ENCODE measurements at regions not wholly inside any gene's neighbourhood (a gene's known extent, or its start where the extent isn't known, plus 50 kb on each side); places are given as distances from the start of the nearest gene placed in this dataset.

GRCh38 chr6:4401408-4402368 lies 266.3 kb upstream of the ECI2 start:
- DNase-seq, result no peak

DNA sequence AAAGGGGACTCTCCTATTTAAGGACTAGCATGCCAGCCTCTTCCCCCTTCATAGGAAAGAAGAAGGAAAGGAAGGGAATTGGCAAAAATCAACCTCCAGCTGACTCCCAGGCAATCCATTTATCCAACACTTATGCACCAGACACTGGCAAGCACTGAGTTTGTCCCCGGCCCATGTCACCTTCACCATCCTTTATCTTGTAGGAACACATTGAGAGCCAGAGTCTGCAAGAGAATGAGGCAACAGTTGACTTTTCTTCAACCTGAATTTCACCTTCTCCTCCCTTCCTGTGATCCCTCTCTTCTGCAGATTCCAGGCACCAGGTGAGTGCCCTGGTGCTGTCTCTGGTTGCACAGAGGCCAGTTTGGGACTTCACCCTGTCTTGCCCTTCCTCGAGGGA lies 264.3 kb upstream of the ECI2 start:
- no peak for DNase-seq

DNA sequence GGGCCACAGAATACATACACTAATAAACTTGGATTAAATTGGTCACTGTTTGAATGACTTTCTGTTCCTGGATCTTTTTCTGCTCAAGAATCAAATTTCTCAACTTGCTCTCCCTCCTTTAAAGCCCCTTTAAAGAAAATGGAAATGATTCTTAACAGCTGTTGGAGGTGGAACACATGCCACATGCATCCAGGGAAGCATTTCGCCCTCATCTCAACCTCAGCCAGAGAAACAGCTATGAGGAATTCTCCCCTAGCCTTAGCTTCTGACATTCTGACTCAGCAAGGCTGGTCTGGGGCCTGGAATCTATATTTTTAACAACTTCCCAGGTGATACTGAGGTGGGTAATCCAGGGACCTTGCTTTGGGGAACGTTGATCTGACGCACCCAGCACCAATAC lies 263.4 kb upstream of the ECI2 start:
- DNase-seq, result no peak

DNA sequence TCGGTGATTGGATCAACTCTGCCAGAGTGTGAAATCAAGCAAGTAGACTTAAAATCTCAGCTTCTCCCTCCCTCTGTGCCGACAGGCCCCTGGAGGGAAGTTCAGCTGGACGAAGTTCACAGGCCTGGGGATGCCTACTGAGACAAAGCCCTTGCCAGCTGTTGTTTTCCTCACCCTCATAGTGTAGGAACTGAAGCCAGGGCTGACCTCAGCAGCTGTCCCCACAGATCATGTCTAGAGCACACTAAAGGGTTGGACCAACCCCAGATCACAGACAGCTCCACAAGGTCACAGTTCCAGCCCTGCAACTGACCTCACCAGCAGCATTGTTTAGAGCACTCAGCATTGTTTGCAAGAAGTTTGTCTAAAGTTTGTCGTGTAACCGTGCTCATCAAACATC lies 261.9 kb upstream of the ECI2 start:
- DNase-seq, result no peak

GRCh38 chr6:4396044-4396443 lies 260.7 kb upstream of the ECI2 start:
- DNase-seq, result no peak

- no peak for DNase-seq
These were observed 260.0 kb upstream of the ECI2 start for GRCh38 chr6:4395386-4395785.

GRCh38 chr6:4394786-4395185 lies 259.4 kb upstream of the ECI2 start:
- DNase-seq, result no peak

- DNase-seq, result no peak
These were observed 253.3 kb upstream of the ECI2 start for GRCh38 chr6:4388675-4389074.

GRCh38 chr6:4384656-4385055 lies 249.3 kb upstream of the ECI2 start:
- no peak for DNase-seq

GRCh38 chr6:4383910-4384638 lies 248.7 kb upstream of the ECI2 start:
- DNase-seq, result no peak

- no peak for DNase-seq
These were observed 247.0 kb upstream of the ECI2 start for GRCh38 chr6:4382362-4382853.

- no peak for DNase-seq
These were observed 246.0 kb upstream of the ECI2 start for GRCh38 chr6:4381381-4381780.

GRCh38 chr6:4380881-4381281 lies 245.5 kb upstream of the ECI2 start:
- no peak for DNase-seq

- no peak for DNase-seq
These were observed 244.6 kb upstream of the ECI2 start for GRCh38 chr6:4379958-4380357.

GRCh38 chr6:4378319-4378996 lies 243.1 kb upstream of the ECI2 start:
- DNase-seq, result no peak

- no peak for DNase-seq
These were observed 242.2 kb upstream of the ECI2 start for GRCh38 chr6:4377603-4378002.

DNA sequence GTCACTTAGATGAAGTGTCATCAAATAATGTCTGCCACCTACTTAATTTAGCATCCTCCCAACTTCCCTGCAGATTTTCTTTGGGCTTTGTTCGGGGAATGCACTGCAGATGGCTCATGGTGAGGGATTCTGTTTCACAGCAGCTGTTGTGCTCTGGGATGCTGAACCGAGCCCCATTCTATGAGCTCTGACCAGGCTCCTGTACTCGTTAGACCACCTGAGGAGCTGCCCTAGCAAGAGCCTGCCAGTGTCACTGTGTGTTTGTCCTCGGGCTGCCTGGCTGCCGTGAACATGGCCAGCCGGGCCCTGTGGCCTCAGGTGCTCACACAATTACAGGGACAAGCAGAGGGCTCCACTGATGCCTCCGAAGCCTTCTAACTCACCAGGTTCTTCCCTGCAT lies 238.8 kb upstream of the ECI2 start:
- no peak for DNase-seq

DNA sequence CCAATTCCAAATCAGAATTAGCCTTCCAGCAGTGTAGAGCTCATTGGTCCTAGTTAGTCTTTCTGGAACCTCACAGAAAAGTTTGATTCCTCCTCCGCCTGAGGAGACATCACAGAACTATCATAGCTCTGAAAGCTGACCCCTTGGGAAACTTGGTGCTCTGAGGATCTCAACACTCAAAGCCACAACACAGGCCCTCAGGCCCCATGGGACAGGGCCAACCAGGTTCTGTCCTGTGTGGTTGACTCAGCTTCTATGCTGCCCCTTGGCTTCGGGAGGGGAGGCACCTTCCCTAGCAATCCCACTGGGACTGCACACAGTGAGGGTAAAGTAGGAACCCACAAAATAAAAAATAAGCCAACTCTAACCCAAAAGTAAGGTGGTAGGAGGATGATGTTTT lies 237.5 kb upstream of the ECI2 start:
- no peak for DNase-seq

DNA sequence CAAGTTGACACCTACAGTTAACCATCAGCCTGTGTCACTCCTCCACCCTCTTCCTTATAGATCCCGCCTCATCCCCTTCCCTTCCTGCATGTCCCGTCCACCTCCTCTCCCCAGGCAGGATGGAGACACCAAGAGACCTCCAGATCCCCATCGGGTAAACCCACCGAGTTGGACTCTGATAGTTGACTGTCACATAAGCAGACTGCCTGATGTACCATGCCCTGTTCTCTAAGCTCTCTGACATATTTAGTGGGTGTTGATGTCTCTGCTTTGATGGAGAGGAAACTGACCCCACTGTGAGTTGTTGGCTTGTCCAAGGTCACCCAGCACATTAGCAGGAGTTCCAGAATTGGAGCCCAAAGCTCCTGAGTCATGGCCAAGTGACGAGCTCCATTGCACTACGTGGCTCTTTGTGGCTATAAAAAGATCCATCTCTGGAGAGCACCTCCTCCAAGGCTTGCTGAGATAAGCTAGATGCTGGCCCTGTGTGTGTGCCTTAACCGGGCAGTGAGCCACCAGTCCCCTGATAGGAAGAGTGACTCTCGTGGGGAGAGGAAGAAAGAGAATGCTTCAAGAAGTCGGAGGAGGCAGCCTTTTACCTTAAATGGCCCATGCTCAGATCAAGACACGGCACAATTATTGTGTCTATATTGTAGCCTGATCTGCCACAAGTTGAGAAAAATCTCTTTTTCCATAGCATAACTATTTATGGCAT lies 236.0 kb upstream of the ECI2 start:
- DNase-seq, result no peak

DNA sequence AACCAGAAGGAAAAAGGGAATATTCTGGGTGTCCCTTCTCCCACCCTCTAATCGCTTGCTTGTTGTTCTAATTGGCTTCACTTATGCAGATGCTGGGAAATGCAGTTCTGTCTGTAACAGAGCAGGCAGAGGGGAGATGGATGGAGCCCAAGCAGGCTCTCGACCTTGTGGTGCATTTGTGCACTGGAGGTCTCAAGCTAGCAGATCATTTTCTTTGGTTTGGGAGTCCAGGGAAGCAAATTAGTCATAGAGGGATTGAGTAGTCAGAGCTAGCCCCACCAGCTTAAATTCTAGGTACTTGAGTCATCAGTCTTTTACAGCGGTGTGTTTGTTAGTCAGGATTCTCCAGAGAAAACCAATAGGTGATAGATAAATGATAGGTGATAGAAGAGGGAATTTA lies 234.7 kb upstream of the ECI2 start:
- DNase-seq, result no peak

- DNase-seq, result no peak
These were observed 234.2 kb upstream of the ECI2 start for GRCh38 chr6:4369616-4370015.

- no peak for DNase-seq
These were observed 233.3 kb upstream of the ECI2 start for GRCh38 chr6:4368649-4369048.

- no peak for DNase-seq
These were observed 232.3 kb upstream of the ECI2 start for GRCh38 chr6:4367643-4368042.
